A673 (cell line): ENCODE measurements at regions not wholly inside any gene's neighbourhood (a gene's known extent, or its start where the extent isn't known, plus 50 kb on each side); places are given as distances from the start of the nearest gene placed in this dataset.
"Not testable (repeated sequence)": the region's sequence is repeated elsewhere in the genome, so short reads cannot be mapped to it uniquely, and the experiment has no call there.

Source experiments
- BruUV-seq: library from RNA; stranded (reverse); fragments of 400-500 nt; replicated peaks from 2 replicates; lab custom pipeline; 2021; lab: Mats Ljungman, UMichigan
- CTCF ChIA-PET: fragments of 300-600 bp; sonication (Branson Sonifier 250); formaldehyde crosslinking; loops from one replicate; lab custom pipeline; 2022; ENCODE audit warnings: antibody characterized with exemption; lab: Charles Lee
- POLR2A ChIA-PET: fragments of 300-600 bp; sonication (Branson Sonifier 250); formaldehyde crosslinking; loops from one replicate; lab custom pipeline; 2022; ENCODE audit warnings: antibody characterized with exemption; ENCODE audit not compliant: low non-redundant PET; lab: Charles Lee
- DNase-seq: peaks from one replicate; pipeline ENCODE4 v3.0.0-alpha.2; 2015; ENCODE audit warnings: low spot score
- H3K27ac ChIP-seq: fragments of 200-600 bp; sonication (generic); 2 replicates; pipeline ENCODE4 v1.5.1; 2016; ENCODE audit warnings: mixed run types, low read depth, mild to moderate bottlenecking, mixed read lengths, antibody characterized with exemption, low read length; ENCODE audit not compliant: poor library complexity, severe bottlenecking
- H3K27me3 ChIP-seq: fragments of 200-600 bp; sonication (generic); replicated peaks from 2 replicates; pipeline ENCODE4 v1.6.1; 2017; ENCODE audit warnings: mixed run types, low read depth, mild to moderate bottlenecking, mixed read lengths, antibody characterized with exemption, low read length; ENCODE audit not compliant: insufficient read depth, poor library complexity
- H3K36me3 ChIP-seq: fragments of 200-600 bp; sonication (generic); 2 replicates; pipeline ENCODE4 v1.6.1; 2016; ENCODE audit warnings: mixed run types, mild to moderate bottlenecking, mixed read lengths, antibody characterized with exemption, low read length; ENCODE audit not compliant: insufficient read depth, poor library complexity, severe bottlenecking
- H3K4me1 ChIP-seq: fragments of 200-600 bp; sonication (generic); 2 replicates; pipeline ENCODE4 v1.6.1; 2017; ENCODE audit warnings: mixed run types, mild to moderate bottlenecking, mixed read lengths, antibody characterized with exemption, low read length; ENCODE audit not compliant: insufficient read depth, poor library complexity, severe bottlenecking
- H3K4me3 ChIP-seq: fragments of 200-600 bp; sonication (generic); 2 replicates; pipeline ENCODE4 v1.5.1; 2016; ENCODE audit warnings: low read depth, mixed run types, mild to moderate bottlenecking, mixed read lengths, low read length; ENCODE audit not compliant: poor library complexity, severe bottlenecking
- H3K9me3 ChIP-seq: fragments of 200-600 bp; sonication (generic); 2 replicates; pipeline ENCODE4 v1.6.1; 2016; ENCODE audit warnings: mixed run types, low read depth, mild to moderate bottlenecking, mixed read lengths, antibody characterized with exemption, low read length; ENCODE audit not compliant: poor library complexity, severe bottlenecking
- CTCF ChIP-seq: fragments of 300-800, 200-600 bp; sonication (generic); conservative IDR thresholded peaks from 2 replicates; pipeline ENCODE4 v1.5.1; 2017; ENCODE audit warnings: low read depth, mild to moderate bottlenecking, antibody characterized with exemption, low read length, moderate library complexity, mixed read lengths
- EZH2 ChIP-seq: fragments of 200-600 bp; sonication (generic); IDR thresholded peaks from 2 replicates; pipeline ENCODE4 v1.6.1; 2017; ENCODE audit warnings: borderline replicate concordance, low read depth, mild to moderate bottlenecking, mixed read lengths, antibody characterized with exemption, low read length; ENCODE audit not compliant: poor library complexity, severe bottlenecking
- intact Hi-C: fragments of 100-400 bp; cut with micrococcal nuclease; formaldehyde crosslinking; loops from one replicate; pipeline ENCODE4 v1.10.0; 2022; ENCODE audit not compliant: unreplicated experiment

GRCh38 chr2:183903026-183903425 lies 695.3 kb upstream of the ZNF804A start:
- Histone ChIP-seq H3K9me3 (no peaks in the 10 kb centered on the region), H3K27ac (no peak overlapping the region), H3K4me3 (no peak overlapping the region), H3K4me1 (no peaks in the 10 kb centered on the region), H3K27me3 (no peaks in the 10 kb centered on the region), H3K36me3 (no peaks in the 10 kb centered on the region)
- CTCF ChIA-PET, result no interaction called here
- intact Hi-C loops, result no loop called here
- no TSS peak for BruUV-seq
- DNase-seq, result no peak
- POLR2A ChIA-PET, result no interaction called here
- TF ChIP-seq EZH2 (no peak), CTCF (no peak)

DNA sequence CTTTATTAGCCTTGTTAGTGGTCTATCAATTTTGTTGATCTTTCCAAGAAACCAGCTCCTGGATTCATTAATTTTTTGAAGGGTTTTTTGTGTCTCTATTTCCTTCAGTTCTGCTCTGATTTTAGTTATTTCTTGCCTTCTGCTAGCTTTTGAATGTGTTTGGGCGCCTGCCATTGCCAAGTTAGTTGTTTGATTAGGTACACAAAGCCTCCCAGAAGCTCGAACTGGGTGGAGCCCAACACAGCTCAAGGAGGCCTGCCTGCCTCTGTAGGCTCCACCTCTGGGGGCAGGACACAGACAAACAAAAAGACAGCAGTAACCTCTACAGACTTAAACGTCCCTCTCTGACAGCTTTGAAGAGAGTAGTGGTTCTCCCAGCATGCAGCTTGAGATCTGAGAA lies 682.3 kb upstream of the ZNF804A start:
- H3K27ac ChIP-seq, H3K4me3 ChIP-seq, intact Hi-C loops, DNase-seq, H3K9me3 ChIP-seq, BruUV-seq, CTCF ChIA-PET, H3K27me3 ChIP-seq, H3K4me1 ChIP-seq, H3K36me3 ChIP-seq, POLR2A ChIA-PET: not testable (repeated sequence)

DNA sequence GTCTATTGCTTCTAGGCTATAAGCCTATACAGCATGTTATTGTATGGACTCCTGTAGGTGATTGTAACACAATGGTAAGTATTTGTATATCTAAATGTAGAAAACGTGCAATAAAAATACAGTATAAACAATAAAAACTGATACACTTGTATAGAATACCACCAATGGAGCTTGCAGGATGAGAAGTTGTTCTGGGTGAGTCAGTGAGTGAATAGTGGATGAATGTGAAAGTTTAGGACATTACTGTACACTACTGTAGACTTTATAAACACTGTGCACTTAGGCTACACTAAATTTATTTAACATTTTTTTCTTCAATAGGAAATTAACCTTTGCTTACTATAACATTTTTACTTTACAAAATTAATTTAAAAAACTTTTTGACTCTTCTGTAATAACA lies 679.2 kb upstream of the ZNF804A start:
- no peak for TF ChIP-seq EZH2
- no peak for TF ChIP-seq CTCF
- no peak for DNase-seq
- BruUV-seq, result no TSS peak
- no peaks in the 10 kb centered on the region for H3K27me3 ChIP-seq
- H3K27ac ChIP-seq, result no peak overlapping the region
- H3K4me3 ChIP-seq, result no peak overlapping the region
- no peaks in the 10 kb centered on the region for H3K36me3 ChIP-seq
- ChIA-PET CTCF (no interaction called here), POLR2A (no interaction called here)
- intact Hi-C loops, result no loop called here
- H3K4me1 ChIP-seq, result no peaks in the 10 kb centered on the region
- no peaks in the 10 kb centered on the region for H3K9me3 ChIP-seq

DNA sequence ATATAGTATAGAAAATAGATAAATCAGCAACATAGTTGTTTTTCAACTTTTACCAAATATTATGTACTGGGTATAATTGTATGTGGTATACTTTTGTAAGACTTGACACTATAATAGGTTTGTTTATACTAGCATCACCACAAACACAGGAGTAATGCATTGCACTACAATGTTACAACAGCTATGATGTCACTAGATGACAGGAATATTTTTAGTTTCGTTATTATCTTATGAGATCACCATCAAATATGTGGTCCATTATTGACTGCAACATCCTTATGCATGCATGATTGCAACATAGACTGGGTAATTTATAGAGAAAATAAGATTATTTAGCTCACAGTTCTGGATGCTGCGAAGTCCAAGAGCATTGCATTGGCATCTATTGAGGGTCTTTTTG lies 678.4 kb upstream of the ZNF804A start:
- CTCF ChIA-PET, result no interaction called here
- POLR2A ChIA-PET, result no interaction called here

More for the DNA sequence above, 678.4 kb upstream of the ZNF804A start:
- no peak overlapping the region for H3K4me3 ChIP-seq
- TF ChIP-seq CTCF (no peak), EZH2 (no peak)
- DNase-seq, result no peak
- BruUV-seq, result no TSS peak
- H3K36me3 ChIP-seq, result no peaks in the 10 kb centered on the region
- no peaks in the 10 kb centered on the region for H3K4me1 ChIP-seq
- H3K27ac ChIP-seq, result no peak overlapping the region
- intact Hi-C loops, result no loop called here
- H3K9me3 ChIP-seq, result no peaks in the 10 kb centered on the region
- no peaks in the 10 kb centered on the region for H3K27me3 ChIP-seq
